ENCODE measurements at regions not wholly inside any gene's neighbourhood (a gene's known extent, or its start where the extent isn't known, plus 50 kb on each side); places are given as distances from the start of the nearest gene placed in this dataset.
"Not testable (repeated sequence)": the region's sequence is repeated elsewhere in the genome, so short reads cannot be mapped to it uniquely, and the experiment has no call there.

DNA sequence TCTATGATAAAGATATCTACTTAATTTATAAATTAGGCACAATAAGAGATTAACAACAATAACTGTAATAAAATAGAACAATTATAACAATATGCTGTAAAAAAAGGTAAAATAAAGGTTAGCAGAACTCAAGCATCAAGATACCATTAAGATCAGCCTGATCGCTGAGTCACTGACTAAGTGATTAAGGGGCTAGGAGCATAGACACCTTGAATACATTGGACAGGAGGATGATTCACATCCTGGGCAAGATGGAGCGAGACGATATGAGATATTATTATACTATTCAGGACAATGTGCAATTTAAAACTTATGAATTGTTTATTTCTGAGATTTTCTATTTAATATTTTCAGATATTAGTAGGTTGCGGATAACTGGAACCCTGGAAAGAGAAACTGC lies 1277.8 kb upstream of the ZEB2 start:
- no peak for DNase-seq
- H3K9ac ChIP-seq (ENCODE audit: low read length in 3 of 3): no peak overlapping the region

DNA sequence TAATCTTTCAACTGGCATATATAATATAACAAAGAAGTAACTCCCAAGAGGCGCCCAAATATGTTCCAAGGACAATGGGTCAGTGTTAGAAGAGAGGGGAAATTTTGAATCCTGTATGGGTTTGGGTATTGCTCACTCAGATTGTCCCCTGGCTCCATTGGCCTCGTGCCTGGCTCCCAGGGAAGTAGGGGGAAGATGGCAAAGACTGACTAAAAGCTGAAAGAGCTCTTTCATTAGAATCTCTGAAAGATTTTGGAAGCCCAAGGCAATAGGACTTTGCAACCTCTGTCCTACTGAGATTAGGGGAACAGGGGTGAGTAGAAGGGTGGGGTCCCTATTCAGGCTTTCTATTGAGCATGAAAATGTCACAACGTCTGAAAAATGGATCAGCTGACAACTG lies 1272.8 kb upstream of the ZEB2 start:
- Histone ChIP-seq H3K27ac (ENCODE audit: low read depth in 2 of 2, low read length in 2 of 2) (no peak overlapping the region), H3K36me3 (ENCODE audit: control insufficient read depth in 2 of 3, insufficient read depth in 3 of 3, low read length in 3 of 3) (no peaks in the 10 kb centered on the region), H3K9ac (ENCODE audit: low read length in 3 of 3) (no peak overlapping the region), H3K4me1 (ENCODE audit: control insufficient read depth in 2 of 3, insufficient read depth in 2 of 3, low read depth in 1 of 3, low read length in 3 of 3) (no peaks in the 10 kb centered on the region), H3K9me3 (ENCODE audit: control insufficient read depth in 2 of 3, insufficient read depth in 1 of 3, low read length in 3 of 3) (no peaks in the 10 kb centered on the region), H3K4me3 (ENCODE audit: low read length in 3 of 3) (no peak overlapping the region), H3K27me3 (ENCODE audit: control insufficient read depth, insufficient read depth, low read length) (no peaks in the 10 kb centered on the region)
- no peak for TF ChIP-seq CTCF (IDR thresholded peaks at IDR 0.05; ENCODE audit: borderline replicate concordance, extremely low read depth, insufficient read depth)
- FAIRE-seq (no peak), DNase-seq (no peak)
- intact Hi-C loops (cut with DNase I): no loop called here

More for the DNA sequence above, 1277.8 kb upstream of the ZEB2 start:
- TF ChIP-seq CTCF (IDR thresholded peaks at IDR 0.05; ENCODE audit: borderline replicate concordance, extremely low read depth, insufficient read depth): no peak
- Histone ChIP-seq H3K36me3 (ENCODE audit: control insufficient read depth in 2 of 3, insufficient read depth in 3 of 3, low read length in 3 of 3) (no peaks in the 10 kb centered on the region), H3K27ac (ENCODE audit: low read depth in 2 of 2, low read length in 2 of 2) (no peak overlapping the region), H3K9me3 (ENCODE audit: control insufficient read depth in 2 of 3, insufficient read depth in 1 of 3, low read length in 3 of 3) (no peaks in the 10 kb centered on the region), H3K4me1 (ENCODE audit: control insufficient read depth in 2 of 3, insufficient read depth in 2 of 3, low read depth in 1 of 3, low read length in 3 of 3) (no peaks in the 10 kb centered on the region), H3K27me3 (ENCODE audit: control insufficient read depth, insufficient read depth, low read length) (no peaks in the 10 kb centered on the region), H3K4me3 (ENCODE audit: low read length in 3 of 3) (no peak overlapping the region)
- no peak for FAIRE-seq
- intact Hi-C loops (cut with DNase I): no loop called here

- H3K27me3 ChIP-seq (ENCODE audit: control insufficient read depth, insufficient read depth, low read length): no peaks in the 10 kb centered on the region
- no peak overlapping the region for H3K9ac ChIP-seq (ENCODE audit: low read length in 3 of 3)
- H3K9me3 ChIP-seq (ENCODE audit: control insufficient read depth in 2 of 3, insufficient read depth in 1 of 3, low read length in 3 of 3): no peaks in the 10 kb centered on the region
- H3K27ac ChIP-seq (ENCODE audit: low read depth in 2 of 2, low read length in 2 of 2): no peak overlapping the region
- DNase-seq (no peak), FAIRE-seq (no peak)
- no peak overlapping the region for H3K4me3 ChIP-seq (ENCODE audit: low read length in 3 of 3)
- H3K36me3 ChIP-seq (ENCODE audit: control insufficient read depth in 2 of 3, insufficient read depth in 3 of 3, low read length in 3 of 3): no peaks in the 10 kb centered on the region
- no peaks in the 10 kb centered on the region for H3K4me1 ChIP-seq (ENCODE audit: control insufficient read depth in 2 of 3, insufficient read depth in 2 of 3, low read depth in 1 of 3, low read length in 3 of 3)
- no peak for TF ChIP-seq CTCF (IDR thresholded peaks at IDR 0.05; ENCODE audit: borderline replicate concordance, extremely low read depth, insufficient read depth)
- intact Hi-C loops (cut with DNase I): no loop called here
Observed at GRCh38 chr2:145789636-145790035, 1269.7 kb upstream of the ZEB2 start.

DNA sequence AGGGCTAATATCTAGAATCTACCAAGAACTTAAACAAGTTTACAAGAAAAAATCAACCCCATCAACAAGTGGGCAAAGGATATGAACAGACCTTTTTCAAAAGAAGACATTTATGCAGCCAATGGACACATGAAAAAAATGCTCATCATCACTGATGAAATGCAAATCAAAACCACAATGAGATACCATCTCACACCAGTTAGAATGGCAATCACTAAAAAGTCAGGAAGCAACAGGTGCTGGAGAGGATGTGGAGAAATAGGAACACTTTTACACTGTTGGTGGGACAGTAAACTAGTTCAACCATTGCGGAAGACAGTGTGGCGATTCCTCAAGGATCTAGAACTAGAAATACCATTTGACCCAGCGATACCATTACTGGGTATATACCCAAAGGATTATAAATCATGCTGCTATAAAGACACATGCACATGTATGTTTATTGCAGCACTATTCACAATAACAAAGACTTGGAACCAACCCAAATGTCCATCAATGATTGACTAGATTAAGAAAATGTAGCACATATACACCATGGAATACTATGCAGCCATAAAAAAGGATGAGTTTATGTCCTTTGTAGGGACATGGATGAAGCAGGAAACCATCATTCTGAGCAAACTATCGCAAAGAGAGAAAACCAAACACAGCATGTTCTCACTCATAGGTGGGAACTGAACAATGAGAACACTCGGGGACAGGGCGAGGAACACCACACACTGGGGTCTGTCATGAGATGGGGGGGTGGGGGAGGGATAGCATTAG lies 1267.9 kb upstream of the ZEB2 start:
- H3K36me3 ChIP-seq (ENCODE audit: control insufficient read depth in 2 of 3, insufficient read depth in 3 of 3, low read length in 3 of 3); FAIRE-seq; DNase-seq; H3K4me3 ChIP-seq (ENCODE audit: low read length in 3 of 3); H3K9me3 ChIP-seq (ENCODE audit: control insufficient read depth in 2 of 3, insufficient read depth in 1 of 3, low read length in 3 of 3); H3K27ac ChIP-seq (ENCODE audit: low read depth in 2 of 2, low read length in 2 of 2); H3K27me3 ChIP-seq (ENCODE audit: control insufficient read depth, insufficient read depth, low read length); H3K9ac ChIP-seq (ENCODE audit: low read length in 3 of 3); H3K4me1 ChIP-seq (ENCODE audit: control insufficient read depth in 2 of 3, insufficient read depth in 2 of 3, low read depth in 1 of 3, low read length in 3 of 3); intact Hi-C loops (cut with DNase I): not testable (repeated sequence)

DNA sequence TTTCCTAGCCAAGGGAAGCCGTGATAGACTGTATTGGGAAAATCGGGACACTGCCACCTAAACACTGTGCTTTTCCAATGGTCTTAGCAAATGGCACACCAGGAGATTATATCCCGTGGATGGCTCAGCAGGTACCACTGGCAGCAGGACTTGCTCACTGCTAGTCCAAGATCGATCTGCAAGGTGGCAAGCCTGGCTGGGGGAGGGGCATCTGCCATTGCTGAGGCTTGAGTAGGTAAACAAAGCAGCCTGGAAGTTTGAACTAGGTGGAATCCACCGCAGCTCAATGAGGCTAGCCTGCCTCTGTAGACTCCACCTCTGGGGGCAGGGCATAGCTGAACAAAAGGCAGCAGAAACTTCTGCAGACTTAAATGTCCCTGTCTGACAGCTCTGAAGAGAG lies 1262.7 kb upstream of the ZEB2 start:
- intact Hi-C loops (cut with DNase I); H3K9me3 ChIP-seq (ENCODE audit: control insufficient read depth in 2 of 3, insufficient read depth in 1 of 3, low read length in 3 of 3); H3K4me3 ChIP-seq (ENCODE audit: low read length in 3 of 3); DNase-seq; H3K36me3 ChIP-seq (ENCODE audit: control insufficient read depth in 2 of 3, insufficient read depth in 3 of 3, low read length in 3 of 3); H3K27ac ChIP-seq (ENCODE audit: low read depth in 2 of 2, low read length in 2 of 2); H3K4me1 ChIP-seq (ENCODE audit: control insufficient read depth in 2 of 3, insufficient read depth in 2 of 3, low read depth in 1 of 3, low read length in 3 of 3); FAIRE-seq; H3K27me3 ChIP-seq (ENCODE audit: control insufficient read depth, insufficient read depth, low read length); H3K9ac ChIP-seq (ENCODE audit: low read length in 3 of 3): not testable (repeated sequence)

Data from kidney (tissue), 13 donors.